Liver (tissue), 7 donors: ENCODE measurements at regions not wholly inside any gene's neighbourhood (a gene's known extent, or its start where the extent isn't known, plus 50 kb on each side); places are given as distances from the start of the nearest gene placed in this dataset.

ENCODE experiments used
- DNase-seq: peaks from one replicate; pipeline ENCODE4 v3.0.0-alpha.2; 2017; ENCODE audit warnings: low spot score
- H3K27ac ChIP-seq, 2 donors: one replicate each; pipeline ENCODE4 v1.7.0; 2013; ENCODE audit warnings: inconsistent platforms in 2 of 2, low read length in 2 of 2, control low read depth in 1 of 2, low read depth in 1 of 2, mild to moderate bottlenecking in 1 of 2
- H3K27me3 ChIP-seq, 4 donors: one replicate each; pipeline versions ENCODE4 v1.6.1 to v1.7.0; 2013; ENCODE audit warnings: low read length in 3 of 4, inconsistent platforms in 1 of 4, mild to moderate bottlenecking in 1 of 4, moderate library complexity in 1 of 4; ENCODE audit not compliant: control insufficient read depth in 4 of 4, insufficient read depth in 4 of 4
- H3K36me3 ChIP-seq, 4 donors: one replicate each; pipeline versions ENCODE4 v1.6.1 to v1.7.0; 2013; ENCODE audit warnings: low read length in 3 of 4, mild to moderate bottlenecking in 3 of 4, low read depth in 1 of 4, moderate library complexity in 1 of 4; ENCODE audit not compliant: control insufficient read depth in 4 of 4, insufficient read depth in 3 of 4
- H3K4me1 ChIP-seq, 4 donors: one replicate each; pipeline versions ENCODE4 v1.6.1 to v1.7.0; 2013; ENCODE audit warnings: low read length in 3 of 4, mild to moderate bottlenecking in 3 of 4, moderate library complexity in 1 of 4; ENCODE audit not compliant: control insufficient read depth in 4 of 4, insufficient read depth in 4 of 4
- H3K4me3 ChIP-seq, 3 donors: one replicate each; pipeline versions ENCODE4 v1.6.1 to v1.7.0; 2013; ENCODE audit warnings: low read length in 3 of 3, control low read depth in 1 of 3, low read depth in 1 of 3, mild to moderate bottlenecking in 1 of 3
- H3K9ac ChIP-seq, 2 donors: one replicate each; pipeline ENCODE4 v1.7.0; 2013; ENCODE audit warnings: low read length in 2 of 2, mild to moderate bottlenecking in 2 of 2, moderate library complexity in 2 of 2, control low read depth in 1 of 2, low read depth in 1 of 2
- H3K9me3 ChIP-seq, 4 donors: one replicate each; pipeline versions ENCODE4 v1.6.1 to v1.7.0; 2013; ENCODE audit warnings: low read length in 3 of 4; ENCODE audit not compliant: control insufficient read depth in 4 of 4
- EGR1 ChIP-seq, 2 donors: IDR thresholded peaks; 2 replicates each; pipeline ENCODE4 v1.6.1; 2016 to 2018; ENCODE audit warnings: antibody characterized with exemption in 2 of 2, low read depth in 2 of 2
- FOXA1 ChIP-seq: IDR thresholded peaks from 2 replicates; pipeline ENCODE4 v1.6.1; 2016; ENCODE audit warnings: antibody characterized with exemption
- FOXA2 ChIP-seq: IDR thresholded peaks from 2 replicates; pipeline ENCODE4 v1.6.1; 2016; ENCODE audit warnings: antibody characterized with exemption
- GABPA ChIP-seq, 2 donors: IDR thresholded peaks in 1 of 2; conservative IDR thresholded peaks in 1 of 2; 2 replicates each; pipeline ENCODE4 v1.6.1; 2016; ENCODE audit warnings: antibody characterized with exemption in 2 of 2, mild to moderate bottlenecking in 1 of 2, moderate library complexity in 1 of 2
- HNF4A ChIP-seq, 2 donors: conservative IDR thresholded peaks; 2 replicates each; pipeline ENCODE4 v1.6.1; 2016; ENCODE audit warnings: antibody characterized with exemption in 2 of 2, mild to moderate bottlenecking in 2 of 2
- HNF4G ChIP-seq: IDR thresholded peaks from 2 replicates; pipeline ENCODE4 v1.6.1; 2016; ENCODE audit warnings: antibody characterized with exemption
- JUND ChIP-seq, 2 donors: IDR thresholded peaks; 2 replicates each; pipeline ENCODE4 v1.6.1; 2016; ENCODE audit warnings: antibody characterized with exemption in 2 of 2
- NR2F2 ChIP-seq: IDR thresholded peaks from 2 replicates; pipeline ENCODE4 v1.6.1; 2016; ENCODE audit warnings: antibody characterized with exemption
- RAD21 ChIP-seq, 2 donors: IDR thresholded peaks; 2 replicates each; pipeline ENCODE4 v1.6.1; 2016; ENCODE audit warnings: antibody characterized with exemption in 2 of 2, mild to moderate bottlenecking in 2 of 2
- REST ChIP-seq: IDR thresholded peaks from 2 replicates; pipeline ENCODE4 v1.6.1; 2016; ENCODE audit warnings: antibody characterized with exemption, mild to moderate bottlenecking
- RXRA ChIP-seq, 2 donors: IDR thresholded peaks; 2 replicates each; pipeline ENCODE4 v1.6.1; 2017 to 2018; ENCODE audit warnings: antibody characterized with exemption in 2 of 2, mild to moderate bottlenecking in 1 of 2
- SP1 ChIP-seq: IDR thresholded peaks from 2 replicates; pipeline ENCODE4 v1.6.1; 2018; ENCODE audit warnings: antibody characterized with exemption, mild to moderate bottlenecking
- TAF1 ChIP-seq: conservative IDR thresholded peaks from 2 replicates; pipeline ENCODE4 v1.6.1; 2016; ENCODE audit warnings: antibody characterized with exemption, mild to moderate bottlenecking
- YY1 ChIP-seq: IDR thresholded peaks from 2 replicates; pipeline ENCODE4 v1.6.1; 2016; ENCODE audit warnings: antibody characterized with exemption, mild to moderate bottlenecking
- WGBS: extraction: QIAGEN DNeasy Blood & Tissue Kit; methylation state at CpG from one replicate; pipeline ENCODE4 v1.1.7; 2013; 5-methylcytosine and 5-hydroxymethylcytosine counted together
- TF ChIP-seq, protein P1 (sequence below): IDR thresholded peaks from 2 replicates; pipeline ENCODE4 v1.6.1; 2016; ENCODE audit warnings: antibody characterized with exemption
- TF ChIP-seq, protein P2 (sequence below): IDR thresholded peaks from 2 replicates; pipeline ENCODE4 v1.6.1; 2016; ENCODE audit warnings: antibody characterized with exemption
- donor health status: healthy.
- donor health status: healthy.
- donor health status: healthy.
- donor health status: healthy.

- Histone ChIP-seq H3K4me3 (no peak overlapping the region), H3K9me3 (no peaks in the 10 kb centered on the region), H3K27me3 (no peaks in the 10 kb centered on the region), H3K36me3 (no peaks in the 10 kb centered on the region), H3K4me1 (no peaks in the 10 kb centered on the region), H3K27ac (no peak overlapping the region), H3K9ac (no peak overlapping the region)
- no peak for TF ChIP-seq TAF1
- no peak for TF ChIP-seq NR2F2
- no peak for TF ChIP-seq JUND (IDR thresholded peaks at IDR 0.05)
- TF ChIP-seq REST = no peak
- no peak for TF ChIP-seq HNF4A (conservative IDR thresholded peaks at IDR 0.05)
- no peak for TF ChIP-seq FOXA2
- TF ChIP-seq, protein P1, sequence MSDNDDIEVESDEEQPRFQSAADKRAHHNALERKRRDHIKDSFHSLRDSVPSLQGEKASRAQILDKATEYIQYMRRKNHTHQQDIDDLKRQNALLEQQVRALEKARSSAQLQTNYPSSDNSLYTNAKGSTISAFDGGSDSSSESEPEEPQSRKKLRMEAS = no peak
- 90% methylated on average over 4 of the region's 4 CpGs for WGBS
- DNase-seq = no peak
Measured at GRCh38 chr9:82675102-82675501, 387.8 kb downstream of the RASEF start.

DNA sequence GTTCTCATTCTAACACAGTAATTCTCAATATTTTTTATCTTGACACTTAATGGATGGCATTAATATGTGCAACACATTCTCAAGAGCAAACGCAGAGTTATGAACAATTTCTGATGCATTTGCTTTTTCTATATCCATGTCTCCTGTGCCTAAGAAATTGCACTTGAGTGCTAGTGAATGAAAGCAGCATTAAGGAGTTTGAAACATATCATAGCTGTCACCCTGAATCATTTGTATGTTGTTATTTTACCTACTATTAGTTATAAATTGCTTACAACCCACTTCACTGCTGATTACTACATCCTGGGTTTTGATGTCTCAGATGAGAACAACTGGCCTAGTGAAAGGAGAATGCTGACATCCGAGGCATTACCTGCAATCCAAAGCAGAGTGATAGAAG is 387.3 kb downstream of the RASEF start:
- no peak overlapping the region for H3K4me3 ChIP-seq
- DNase-seq = no peak
- no peaks in the 10 kb centered on the region for H3K4me1 ChIP-seq
- TF ChIP-seq HNF4A (conservative IDR thresholded peaks at IDR 0.05) (no peak), RXRA (IDR thresholded peaks at IDR 0.05) (no peak), NR2F2 (no peak), GABPA (IDR thresholded peaks at IDR 0.05 in 1 of 2, conservative IDR thresholded peaks at IDR 0.05 in 1 of 2) (no peak), JUND (IDR thresholded peaks at IDR 0.05) (no peak), FOXA2 (no peak), HNF4G (no peak), REST (no peak), FOXA1 (no peak), SP1 (no peak), RAD21 (IDR thresholded peaks at IDR 0.05) (no peak), EGR1 (IDR thresholded peaks at IDR 0.05; ENCODE audit: low read depth in 2 of 2) (no peak), YY1 (no peak)
- TF ChIP-seq, protein P1 = no peak
- TF ChIP-seq, protein P2, sequence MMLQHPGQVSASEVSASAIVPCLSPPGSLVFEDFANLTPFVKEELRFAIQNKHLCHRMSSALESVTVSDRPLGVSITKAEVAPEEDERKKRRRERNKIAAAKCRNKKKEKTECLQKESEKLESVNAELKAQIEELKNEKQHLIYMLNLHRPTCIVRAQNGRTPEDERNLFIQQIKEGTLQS = no peak
- H3K27ac ChIP-seq = no peak overlapping the region
- H3K27me3 ChIP-seq = no peaks in the 10 kb centered on the region
- no peaks in the 10 kb centered on the region for H3K9me3 ChIP-seq
- H3K9ac ChIP-seq = no peak overlapping the region
- H3K36me3 ChIP-seq = no peaks in the 10 kb centered on the region
- 77% methylated on average over 2 of the region's 2 CpGs for WGBS
